ENCODE measurements at regions not wholly inside any gene's neighbourhood (a gene's known extent, or its start where the extent isn't known, plus 50 kb on each side); places are given as distances from the start of the nearest gene placed in this dataset.

- DNase-seq (ENCODE audit: low spot score in 2 of 2): no peak
- no peak overlapping the region for H3K4me3 ChIP-seq
- no peaks in the 10 kb centered on the region for H3K27me3 ChIP-seq
- H3K36me3 ChIP-seq: no peaks in the 10 kb centered on the region
- intact Hi-C loops (cut with DNase I): no loop called here
- no peaks in the 10 kb centered on the region for H3K9me3 ChIP-seq
- H3K4me1 ChIP-seq: no peaks in the 10 kb centered on the region
- no peak overlapping the region for H3K27ac ChIP-seq
- no peak for TF ChIP-seq CTCF (IDR thresholded peaks at IDR 0.05)
These were observed 463.3 kb downstream of the SOX6 start for GRCh38 chr11:15893080-15893492.

DNA sequence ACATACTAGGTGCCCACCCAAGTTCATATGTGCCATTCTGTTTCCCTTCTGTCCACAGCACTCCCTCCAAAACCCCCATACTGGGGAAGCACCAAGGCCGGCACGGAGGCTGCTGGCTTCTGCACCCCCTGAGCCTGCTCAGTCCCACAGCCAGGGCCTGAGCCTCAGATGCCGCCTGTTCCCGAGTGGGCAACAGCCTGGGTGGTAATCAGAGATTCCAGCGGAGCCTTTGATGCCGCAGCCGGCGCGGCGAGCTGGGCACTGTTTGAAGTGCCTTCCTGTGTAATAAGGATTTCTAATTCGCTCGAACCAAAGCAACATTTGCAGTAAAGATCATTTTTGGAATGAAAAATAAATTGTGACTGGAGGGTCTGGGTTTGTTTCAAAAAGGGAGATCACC, 460.3 kb downstream of the SOX6 start:
- H3K9me3 ChIP-seq: no peaks in the 10 kb centered on the region
- H3K27ac ChIP-seq: no peak overlapping the region
- H3K27me3 ChIP-seq: no peaks in the 10 kb centered on the region
- DNase-seq (ENCODE audit: low spot score in 2 of 2): no peak
- intact Hi-C loops (cut with DNase I): no loop called here
- TF ChIP-seq CTCF (IDR thresholded peaks at IDR 0.05): no peak
- H3K36me3 ChIP-seq: no peaks in the 10 kb centered on the region
- no peak overlapping the region for H3K4me3 ChIP-seq
- H3K4me1 ChIP-seq: no peaks in the 10 kb centered on the region

- no peak overlapping the region for H3K4me3 ChIP-seq
- H3K36me3 ChIP-seq: no peaks in the 10 kb centered on the region
- no peaks in the 10 kb centered on the region for H3K9me3 ChIP-seq
- no peak for DNase-seq (ENCODE audit: low spot score in 2 of 2)
- no peaks in the 10 kb centered on the region for H3K4me1 ChIP-seq
- no peak for TF ChIP-seq CTCF (IDR thresholded peaks at IDR 0.05)
- H3K27ac ChIP-seq: no peak overlapping the region
- intact Hi-C loops (cut with DNase I): no loop called here
- no peaks in the 10 kb centered on the region for H3K27me3 ChIP-seq
These were observed 459.8 kb downstream of the SOX6 start for GRCh38 chr11:15896530-15896929.

DNA sequence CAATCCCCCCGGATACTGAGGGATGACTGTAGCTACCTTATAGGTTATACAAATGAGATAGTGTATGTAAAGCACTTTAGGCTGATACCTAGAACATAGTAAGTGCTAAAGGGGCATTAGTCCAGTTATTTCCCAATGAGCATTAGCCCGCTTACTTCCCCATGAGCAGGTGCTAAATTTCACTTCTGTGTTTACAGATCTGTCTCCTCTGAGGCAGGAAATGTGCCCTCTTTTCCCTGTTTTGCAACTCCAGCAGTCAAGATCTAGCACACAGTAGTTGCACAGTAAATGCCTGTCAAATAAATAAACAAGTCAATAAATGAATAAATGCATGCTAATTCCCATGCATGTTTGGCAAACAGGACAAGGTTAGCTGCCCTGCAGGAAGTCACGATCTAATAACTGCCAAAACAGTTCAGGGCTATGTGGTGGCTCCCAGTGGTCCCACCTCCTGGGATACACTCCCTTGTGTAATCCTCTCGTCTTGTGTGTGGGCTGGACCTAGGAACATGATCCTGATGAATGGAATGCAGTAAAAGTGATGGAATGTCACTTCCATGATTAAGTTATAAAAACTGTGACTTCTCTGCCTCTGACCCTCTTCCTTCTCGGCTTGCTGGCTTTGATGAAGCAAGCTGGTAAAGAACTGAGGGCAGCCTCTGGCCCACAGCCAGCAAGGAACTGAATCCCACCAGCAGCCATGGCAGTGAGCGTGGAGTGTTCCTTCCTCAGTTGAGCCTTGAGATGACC, 459.0 kb downstream of the SOX6 start:
- H3K9me3 ChIP-seq: no peaks in the 10 kb centered on the region

GRCh38 chr11:15901054-15901453, 455.3 kb downstream of the SOX6 start:
- no peak for DNase-seq (ENCODE audit: low spot score in 2 of 2)
- intact Hi-C loops (cut with DNase I): no loop called here
- no peak for TF ChIP-seq CTCF (IDR thresholded peaks at IDR 0.05)

More for the DNA sequence above, 459.0 kb downstream of the SOX6 start:
- Histone ChIP-seq H3K27me3 (no peaks in the 10 kb centered on the region), H3K4me1 (no peaks in the 10 kb centered on the region), H3K4me3 (no peak overlapping the region), H3K36me3 (no peaks in the 10 kb centered on the region), H3K27ac (no peak overlapping the region)
- no peak for TF ChIP-seq CTCF (IDR thresholded peaks at IDR 0.05)
- intact Hi-C loops (cut with DNase I): no loop called here
- DNase-seq (ENCODE audit: low spot score in 2 of 2): no peak

GRCh38 chr11:15901790-15902189, 454.6 kb downstream of the SOX6 start:
- H3K4me3 ChIP-seq: no peak overlapping the region
- no peak for DNase-seq (ENCODE audit: low spot score in 2 of 2)
- intact Hi-C loops (cut with DNase I): no loop called here
- no peak for TF ChIP-seq CTCF (IDR thresholded peaks at IDR 0.05)
- H3K36me3 ChIP-seq: no peaks in the 10 kb centered on the region
- H3K27me3 ChIP-seq: no peaks in the 10 kb centered on the region
- no peaks in the 10 kb centered on the region for H3K9me3 ChIP-seq
- H3K27ac ChIP-seq: no peak overlapping the region
- H3K4me1 ChIP-seq: no peaks in the 10 kb centered on the region

More at GRCh38 chr11:15901054-15901453, 455.3 kb downstream of the SOX6 start:
- H3K36me3 ChIP-seq: no peaks in the 10 kb centered on the region
- no peak overlapping the region for H3K27ac ChIP-seq
- no peaks in the 10 kb centered on the region for H3K9me3 ChIP-seq
- H3K4me1 ChIP-seq: no peaks in the 10 kb centered on the region
- no peaks in the 10 kb centered on the region for H3K27me3 ChIP-seq
- H3K4me3 ChIP-seq: no peak overlapping the region

Data from ascending aorta (tissue), 2 donors.